ENCODE measurements at regions not wholly inside any gene's neighbourhood (a gene's known extent, or its start where the extent isn't known, plus 50 kb on each side); places are given as distances from the start of the nearest gene placed in this dataset.

DNA sequence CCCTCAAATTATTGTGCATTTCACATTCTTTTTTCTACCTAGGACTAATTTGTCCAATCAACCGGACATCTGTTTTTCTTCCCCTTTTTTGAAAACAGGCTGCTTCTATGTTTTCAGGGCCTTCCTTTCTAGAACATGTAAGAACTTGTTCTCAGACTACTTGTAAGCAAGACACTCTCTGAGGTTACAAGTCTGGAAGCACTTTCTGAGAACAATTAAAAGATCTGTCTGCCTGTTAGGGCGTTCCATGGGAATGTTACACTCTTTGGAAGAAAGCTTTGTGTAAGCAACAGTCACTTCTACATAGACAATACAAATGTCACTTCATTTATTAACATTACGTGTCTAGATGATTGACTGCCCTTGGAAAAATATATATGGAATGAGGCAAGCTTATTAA, 50.9 kb upstream of the HSPB3 start:
- Histone ChIP-seq H3K27me3 (ENCODE audit: control insufficient read depth, insufficient read depth, low read length) (no peaks in the 10 kb centered on the region; the same call in 1 of the 2 replicates), H3K36me3 (ENCODE audit: control insufficient read depth, insufficient read depth, low read length) (no peaks in the 10 kb centered on the region), H3K4me3 (ENCODE audit: low read depth, low read length) (no peak overlapping the region)
- TF ChIP-seq CTCF (IDR thresholded peaks at IDR 0.05; ENCODE audit: insufficient read depth, low read depth, low read length), result no peak
- ChIA-PET POLR2A (interaction anchor here (0.6 kb wide), 1 partner anchor 13 kb away, joined by 3 read pairs; no protein-coding TSS in a partner anchor), CTCF (interaction anchor here (1.5 kb wide), 1 partner anchor 15 kb away, joined by 5 read pairs; no protein-coding TSS in a partner anchor)
- DNase-seq (ENCODE audit: low read depth), result no peak

- Histone ChIP-seq H3K36me3 (ENCODE audit: control insufficient read depth, insufficient read depth, low read length) (no peaks in the 10 kb centered on the region), H3K27me3 (ENCODE audit: control insufficient read depth, insufficient read depth, low read length) (no peaks in the 10 kb centered on the region; the same call in 1 of the 2 replicates), H3K4me3 (ENCODE audit: low read depth, low read length) (no peak overlapping the region)
- TF ChIP-seq CTCF (IDR thresholded peaks at IDR 0.05; ENCODE audit: insufficient read depth, low read depth, low read length), result no peak
- POLR2A ChIA-PET, result interaction anchor here (0.6 kb wide), 1 partner anchor 12 kb away, joined by 3 read pairs; no protein-coding TSS in a partner anchor
- no peak for DNase-seq (ENCODE audit: low read depth)
- CTCF ChIA-PET, result interaction anchor here (0.6 to 1.5 kb wide), 2 partner anchors 16 to 92 kb away, joined by 3 to 5 read pairs; no protein-coding TSS in a partner anchor
Observed at GRCh38 chr5:54403885-54404416, 51.5 kb upstream of the HSPB3 start.

- no peak for TF ChIP-seq CTCF (IDR thresholded peaks at IDR 0.05; ENCODE audit: insufficient read depth, low read depth, low read length)
- H3K36me3 ChIP-seq (ENCODE audit: control insufficient read depth, insufficient read depth, low read length), result no peaks in the 10 kb centered on the region
- ChIA-PET CTCF (interaction anchor here (1.0 to 1.6 kb wide), 3 partner anchors 16 to 91 kb away, joined by 3 to 6 read pairs (median 4); no protein-coding TSS in a partner anchor), POLR2A (no interaction called here)
- H3K27me3 ChIP-seq (ENCODE audit: control insufficient read depth, insufficient read depth, low read length), result no peaks in the 10 kb centered on the region
- DNase-seq (ENCODE audit: low read depth), result no peak
- no peak overlapping the region for H3K4me3 ChIP-seq (ENCODE audit: low read depth, low read length)
Observed at GRCh38 chr5:54403121-54403520, 52.4 kb upstream of the HSPB3 start.

DNA sequence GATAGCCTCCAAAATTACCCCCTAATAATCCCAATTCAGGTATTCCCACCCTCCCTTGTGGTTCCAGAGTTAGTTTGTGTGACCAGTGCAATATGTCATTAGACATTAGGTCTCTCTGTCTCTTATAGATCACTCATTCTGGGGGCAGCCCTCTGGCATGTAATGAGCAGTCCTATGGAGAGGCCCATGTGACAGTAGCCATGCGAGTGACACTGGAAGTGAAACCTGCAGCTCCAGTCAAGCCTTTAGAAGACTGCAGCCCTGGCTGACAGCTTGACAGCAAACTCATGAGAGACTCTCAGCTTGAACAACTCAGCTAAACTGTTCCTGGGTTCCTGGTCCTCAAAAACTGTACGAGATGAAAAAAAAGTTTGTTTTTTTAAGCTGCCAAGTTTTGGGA, 54.0 kb upstream of the HSPB3 start:
- Histone ChIP-seq H3K27me3 (ENCODE audit: control insufficient read depth, insufficient read depth, low read length) (no peaks in the 10 kb centered on the region), H3K36me3 (ENCODE audit: control insufficient read depth, insufficient read depth, low read length) (no peaks in the 10 kb centered on the region), H3K4me3 (ENCODE audit: low read depth, low read length) (no peak overlapping the region)
- no peak for DNase-seq (ENCODE audit: low read depth)
- ChIA-PET CTCF (interaction anchor here (0.8 to 1.6 kb wide), 3 partner anchors 12 to 18 kb away, joined by 3 to 6 read pairs (median 3); no protein-coding TSS in a partner anchor), POLR2A (no interaction called here)
- no peak for TF ChIP-seq CTCF (IDR thresholded peaks at IDR 0.05; ENCODE audit: insufficient read depth, low read depth, low read length)

GRCh38 chr5:54398191-54398590, 57.3 kb upstream of the HSPB3 start:
- H3K27me3 ChIP-seq (ENCODE audit: control insufficient read depth, insufficient read depth, low read length), result no peaks in the 10 kb centered on the region
- no peak for TF ChIP-seq CTCF (IDR thresholded peaks at IDR 0.05; ENCODE audit: insufficient read depth, low read depth, low read length)
- no peak for DNase-seq (ENCODE audit: low read depth)
- CTCF ChIA-PET, result interaction anchor here (1.2 kb wide), 1 partner anchor 12 kb away, joined by 3 read pairs; no protein-coding TSS in a partner anchor
- no peaks in the 10 kb centered on the region for H3K36me3 ChIP-seq (ENCODE audit: control insufficient read depth, insufficient read depth, low read length)
- no peak overlapping the region for H3K4me3 ChIP-seq (ENCODE audit: low read depth, low read length)
- POLR2A ChIA-PET, result no interaction called here

Measured in BJ (cell line).